ENCODE measurements at regions not wholly inside any gene's neighbourhood (a gene's known extent, or its start where the extent isn't known, plus 50 kb on each side); places are given as distances from the start of the nearest gene placed in this dataset.

DNA sequence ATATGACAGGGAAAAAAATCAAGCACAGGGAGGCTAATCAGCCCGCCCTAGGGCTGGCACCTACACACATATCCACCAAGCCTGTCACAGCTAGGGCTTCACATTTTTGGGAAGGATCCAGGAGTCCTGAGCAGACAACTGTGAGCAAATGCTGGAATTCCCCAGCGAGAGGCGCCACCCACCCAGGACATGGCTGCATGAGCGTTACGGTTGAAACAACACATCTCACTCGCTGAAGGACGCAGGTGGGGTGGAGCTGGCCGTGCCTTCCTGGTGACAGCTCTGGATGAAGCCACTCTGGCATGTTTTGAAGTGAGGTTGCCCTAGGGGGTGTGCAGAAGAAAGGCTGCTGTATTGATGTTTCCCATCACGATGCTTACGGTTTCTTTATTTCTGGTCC is 315.1 kb upstream of the EEF2KMT start:
- no peak for TF ChIP-seq CTCF (IDR thresholded peaks at IDR 0.05; ENCODE audit: low read depth, low read length, poor library complexity, severe bottlenecking)
- TF ChIP-seq EZH2phosphoT487 (IDR thresholded peaks at IDR 0.05; ENCODE audit: borderline replicate concordance, low read length): no peak
